Panc1 (cell line): ENCODE measurements at regions not wholly inside any gene's neighbourhood (a gene's known extent, or its start where the extent isn't known, plus 50 kb on each side); places are given as distances from the start of the nearest gene placed in this dataset.

ENCODE experiments used
- CTCF ChIP-seq: fragments of 450-650 bp; IDR thresholded peaks from 2 replicates; pipeline ENCODE4 v1.5.1; 2017; ENCODE audit warnings: mild to moderate bottlenecking
- REST ChIP-seq, 2 experiments: IDR thresholded peaks; 2 replicates each; pipeline ENCODE4 v1.6.1; 2011 to 2012; ENCODE audit warnings: low read depth in 2 of 2, control low read depth in 1 of 2, low read length in 1 of 2, mild to moderate bottlenecking in 1 of 2, moderate library complexity in 1 of 2; ENCODE audit not compliant: insufficient read depth in 1 of 2

DNA sequence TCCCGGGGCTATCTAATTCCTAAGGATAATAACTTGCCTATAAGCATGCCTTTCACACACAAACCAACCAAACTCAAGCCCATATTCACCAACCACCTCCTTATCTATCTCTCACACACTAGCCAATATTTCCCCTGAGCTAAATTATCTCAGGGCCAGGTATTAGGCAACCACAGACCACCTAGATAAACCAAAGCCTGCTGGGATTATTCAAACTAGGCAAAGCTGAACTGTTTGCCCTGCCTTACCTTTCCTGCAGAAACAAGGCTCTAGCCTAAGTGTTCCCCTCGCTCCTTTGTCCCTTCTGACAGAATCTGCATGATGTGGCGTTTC is 114.7 kb upstream of the EEA1 start:
- no peak for TF ChIP-seq CTCF
- no peak for TF ChIP-seq REST (IDR thresholded peaks at IDR 0.05; ENCODE audit: insufficient read depth in 1 of 2, low read depth in 2 of 2, low read length in 1 of 2)
